NCI-H524 (cell line): ENCODE measurements at regions not wholly inside any gene's neighbourhood (a gene's known extent, or its start where the extent isn't known, plus 50 kb on each side); places are given as distances from the start of the nearest gene placed in this dataset.

ENCODE experiments used
- DNase-seq, 2 experiments: peaks; one replicate each; lab custom pipeline; 2025; lab: John Stamatoyannopoulos, UW

DNA sequence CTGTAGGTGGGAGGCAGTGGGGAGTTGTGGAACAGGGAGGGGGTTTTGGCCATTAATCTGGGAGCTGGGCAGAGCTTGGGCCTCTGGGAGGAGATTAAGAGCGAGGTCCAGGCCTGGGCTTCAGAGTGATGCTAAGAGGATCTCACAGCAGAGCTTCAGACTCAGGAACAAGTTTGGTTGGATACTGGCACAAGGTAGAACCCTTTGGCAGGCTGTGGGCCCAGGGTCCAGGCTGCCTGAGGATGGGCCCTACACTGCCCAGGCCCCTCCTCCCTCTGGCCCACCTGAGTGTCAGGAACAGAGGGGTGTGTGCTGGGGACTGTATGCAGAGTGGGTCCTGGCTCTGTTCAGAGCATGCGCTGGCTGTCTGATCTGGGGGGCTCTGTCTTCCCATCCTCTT lies 334.9 kb downstream of the CYP26B1 start:
- DNase-seq = no peak

DNA sequence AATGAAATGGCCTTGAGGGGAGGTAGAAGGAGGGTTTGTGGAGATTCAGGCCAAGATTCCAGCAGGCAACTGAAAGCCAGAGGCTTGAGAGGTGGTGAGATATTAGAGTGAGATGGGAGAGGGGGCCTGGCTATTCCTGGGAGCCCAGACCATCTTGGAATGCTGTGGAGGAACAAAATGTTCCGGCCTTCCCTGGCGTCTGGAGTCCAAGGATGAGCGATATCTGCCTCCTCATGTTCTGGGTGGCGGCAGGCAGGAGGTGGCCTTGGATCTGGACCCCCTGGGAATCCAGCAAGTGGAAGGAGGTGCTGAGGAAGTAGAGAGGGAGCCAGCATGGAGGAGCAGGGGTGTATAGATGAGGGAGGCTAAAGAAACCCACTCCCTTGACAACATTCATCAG lies 335.9 kb downstream of the CYP26B1 start:
- DNase-seq = no peak

DNA sequence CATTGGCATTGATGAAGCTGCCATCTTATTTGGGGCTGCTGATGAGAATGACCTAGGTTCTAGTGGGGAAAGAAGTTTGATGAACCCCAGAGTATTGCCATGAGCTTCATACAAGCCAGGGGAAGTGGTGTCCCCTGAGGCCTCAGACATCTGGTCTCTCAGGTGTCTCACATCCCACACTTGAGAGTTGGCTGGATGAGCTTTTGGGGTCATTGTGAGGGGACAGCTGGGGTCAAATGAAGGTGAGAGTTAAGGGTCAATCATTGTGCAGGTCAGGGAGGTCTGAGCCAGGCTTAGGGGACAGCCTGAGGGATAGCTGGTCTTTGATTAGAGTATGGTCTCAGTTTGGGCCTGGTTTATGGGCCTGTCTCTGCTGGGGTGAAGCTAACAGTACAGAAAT lies 336.5 kb downstream of the CYP26B1 start:
- no peak for DNase-seq

DNA sequence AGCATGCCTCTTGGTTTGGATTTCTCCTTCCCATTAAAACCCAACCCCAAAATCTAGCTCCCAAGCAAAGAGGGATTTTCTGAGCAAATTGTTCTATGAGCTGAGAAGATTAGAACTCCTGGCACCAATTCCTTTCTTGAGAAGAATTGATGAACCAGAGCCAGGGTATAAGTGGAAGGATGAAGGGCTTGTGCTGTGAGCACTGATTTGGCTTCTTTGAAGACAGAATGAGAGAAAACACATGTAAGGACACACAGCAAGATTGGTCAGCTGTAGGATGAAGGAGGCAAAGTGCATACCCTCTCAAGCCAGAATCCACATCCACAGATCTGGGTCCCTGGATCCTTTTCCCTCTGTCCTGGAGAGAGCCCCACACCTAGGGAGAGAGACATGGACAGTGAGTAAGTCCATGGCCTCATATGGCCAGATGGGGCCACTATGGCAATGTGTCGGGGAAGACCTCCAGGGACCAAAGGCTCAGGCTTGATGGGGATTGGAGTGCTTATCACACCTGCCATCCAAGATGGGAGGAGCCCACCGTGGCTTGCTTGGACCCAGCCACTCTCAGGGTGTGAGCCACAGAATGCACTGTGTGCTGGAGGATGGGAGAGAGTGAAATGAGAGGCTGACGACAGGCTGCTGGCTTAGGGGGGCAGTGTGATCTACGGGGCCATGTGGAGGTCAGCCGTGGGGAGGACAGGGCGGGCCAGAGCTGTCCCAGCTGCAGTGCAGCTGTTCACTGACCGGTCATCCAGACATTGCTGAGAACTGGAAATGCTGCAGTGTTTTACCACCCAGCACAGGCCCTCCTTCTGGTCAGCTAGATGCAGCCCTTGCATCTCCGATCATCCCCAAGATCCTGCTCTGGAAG lies 339.8 kb downstream of the CYP26B1 start:
- DNase-seq = peak in 1 of 2 experiments; percentile 13

DNA sequence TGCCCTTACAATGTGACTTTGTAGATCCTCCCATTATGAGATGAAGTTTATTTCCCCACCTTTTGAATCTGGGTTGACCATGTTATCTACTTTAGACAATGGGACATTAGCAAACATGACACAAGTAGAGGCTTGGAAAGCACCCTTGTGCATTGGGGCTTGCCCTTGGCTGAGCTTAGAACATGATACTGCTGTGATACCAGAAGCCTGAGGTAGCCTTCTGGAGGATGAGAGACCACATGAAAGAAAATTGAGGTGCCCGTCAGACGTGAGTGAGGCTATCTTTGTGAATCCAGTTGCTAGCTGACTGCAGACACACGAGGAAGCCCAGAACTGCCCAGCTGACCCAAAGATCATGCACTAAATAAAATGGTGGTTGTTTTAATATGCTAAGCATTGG lies 341.2 kb downstream of the CYP26B1 start:
- no peak for DNase-seq

DNA sequence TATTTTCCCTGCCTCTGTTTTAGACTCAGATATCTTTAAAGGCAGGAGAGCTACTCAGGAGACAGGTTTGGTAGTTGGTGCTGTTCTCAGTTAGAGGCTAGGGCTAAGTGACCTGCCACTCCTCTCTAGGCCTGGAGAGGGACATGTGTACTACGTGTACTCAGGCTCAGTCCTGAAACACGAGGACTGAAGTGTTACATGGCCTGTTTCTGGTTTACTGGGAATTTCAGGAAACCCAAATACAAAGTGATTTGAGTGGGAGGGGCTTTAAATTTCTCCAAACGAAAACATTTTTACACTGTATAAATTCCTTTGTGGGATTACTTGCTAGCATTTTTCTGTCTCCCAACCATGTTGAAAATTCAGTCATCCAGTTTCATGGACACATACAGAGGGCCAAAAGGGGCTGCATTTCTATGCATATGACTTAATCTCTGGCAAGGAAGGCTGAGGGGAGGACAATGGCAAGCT lies 343.3 kb downstream of the CYP26B1 start:
- no peak for DNase-seq

DNA sequence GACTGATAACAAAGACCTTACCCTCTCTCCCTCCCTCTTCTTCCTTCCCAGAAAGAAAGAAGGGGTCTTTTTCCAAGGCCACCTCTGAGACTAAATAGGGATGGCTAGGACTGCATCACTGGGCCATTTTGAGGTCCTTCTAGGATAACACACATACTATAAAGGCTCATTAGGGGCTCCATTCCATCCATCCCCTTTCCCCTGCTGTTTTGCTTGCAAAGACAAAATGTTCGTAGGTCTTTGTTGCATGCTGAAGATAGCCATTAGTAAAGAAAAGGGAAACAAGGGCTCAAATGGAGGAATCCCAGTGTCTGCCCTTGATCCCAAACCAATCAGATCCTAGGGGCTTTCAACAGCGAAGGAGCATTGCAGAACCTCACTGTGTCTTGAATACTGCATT lies 344.3 kb downstream of the CYP26B1 start:
- DNase-seq = no peak

DNA sequence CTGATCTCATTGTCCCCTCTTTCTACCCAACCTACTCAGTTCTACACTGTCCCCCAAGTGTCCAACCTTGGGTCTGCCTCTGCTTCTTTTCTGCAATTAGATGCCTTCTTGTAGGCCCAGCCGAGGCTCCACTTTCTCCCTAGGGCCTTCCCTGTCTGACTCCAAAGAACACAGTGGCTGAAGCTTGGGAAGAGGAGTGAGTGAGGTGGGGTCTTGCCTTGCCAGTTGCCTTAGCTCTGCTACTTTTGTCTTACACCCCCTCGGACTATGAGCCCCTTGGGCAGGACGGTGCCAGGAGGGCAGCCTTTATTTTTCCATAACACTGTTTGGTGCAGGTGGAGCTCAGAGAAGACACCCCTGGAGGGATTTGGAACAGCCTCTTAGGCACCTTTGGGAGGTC lies 345.1 kb downstream of the CYP26B1 start:
- no peak for DNase-seq

DNA sequence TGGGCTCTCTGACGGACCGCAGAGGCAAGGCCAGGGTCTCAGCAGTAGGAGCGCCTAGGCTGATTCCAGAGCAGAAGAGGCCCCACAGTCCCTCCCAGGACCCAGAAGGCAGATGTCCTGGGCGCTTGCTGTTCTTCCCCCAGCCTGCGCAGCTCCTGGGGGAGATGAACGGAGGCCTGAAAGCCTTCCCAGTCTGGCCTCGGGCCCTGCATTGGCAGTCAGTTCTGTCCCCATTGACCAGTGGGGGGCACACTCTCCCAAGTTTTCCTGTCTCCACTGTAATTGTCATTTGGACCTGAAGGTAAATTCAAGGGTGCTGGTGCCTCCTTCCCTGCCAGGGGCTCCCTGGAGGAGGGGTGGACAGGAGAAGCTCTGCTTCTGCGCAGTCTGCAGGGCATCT lies 345.7 kb downstream of the CYP26B1 start:
- peak; percentile 24 to 30 for DNase-seq

DNA sequence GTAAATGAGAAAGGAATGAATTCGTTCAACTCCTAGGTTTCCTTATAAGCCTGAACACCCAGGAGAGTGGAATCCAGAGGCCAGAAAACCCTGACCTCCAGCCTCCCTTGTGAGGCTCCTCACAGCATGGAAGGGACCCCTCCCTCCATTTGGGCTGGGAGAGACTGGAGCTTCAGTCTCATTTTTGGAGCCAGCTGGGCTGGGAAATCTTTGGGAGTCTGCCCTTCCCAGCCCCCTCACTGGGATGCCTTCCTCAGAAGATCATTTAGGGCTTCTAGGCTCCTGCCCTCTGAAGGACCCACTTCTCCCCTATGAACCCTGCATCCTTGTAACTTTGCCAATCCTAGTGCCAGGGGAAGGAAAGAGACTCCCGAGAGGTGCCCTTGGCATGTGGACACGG lies 346.1 kb downstream of the CYP26B1 start:
- no peak for DNase-seq

DNA sequence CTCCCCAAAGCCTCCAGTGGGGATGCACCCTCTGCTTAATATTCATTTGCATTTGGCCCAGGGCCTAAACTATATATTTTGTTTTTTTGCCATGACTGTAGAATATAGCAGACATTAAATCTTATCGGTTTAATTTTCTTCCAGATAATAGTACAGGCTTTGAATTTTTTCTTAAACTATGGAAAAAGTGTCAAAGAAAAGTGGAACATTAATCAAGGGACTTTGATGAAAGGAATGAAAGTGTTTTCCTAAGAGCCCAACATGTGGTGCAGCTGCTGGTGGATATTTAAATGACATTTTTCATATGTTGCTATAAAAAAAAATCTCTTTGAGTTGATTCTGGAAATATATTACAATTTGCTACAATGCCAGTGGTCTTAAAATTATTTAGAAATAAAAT lies 346.8 kb downstream of the CYP26B1 start:
- no peak for DNase-seq

DNA sequence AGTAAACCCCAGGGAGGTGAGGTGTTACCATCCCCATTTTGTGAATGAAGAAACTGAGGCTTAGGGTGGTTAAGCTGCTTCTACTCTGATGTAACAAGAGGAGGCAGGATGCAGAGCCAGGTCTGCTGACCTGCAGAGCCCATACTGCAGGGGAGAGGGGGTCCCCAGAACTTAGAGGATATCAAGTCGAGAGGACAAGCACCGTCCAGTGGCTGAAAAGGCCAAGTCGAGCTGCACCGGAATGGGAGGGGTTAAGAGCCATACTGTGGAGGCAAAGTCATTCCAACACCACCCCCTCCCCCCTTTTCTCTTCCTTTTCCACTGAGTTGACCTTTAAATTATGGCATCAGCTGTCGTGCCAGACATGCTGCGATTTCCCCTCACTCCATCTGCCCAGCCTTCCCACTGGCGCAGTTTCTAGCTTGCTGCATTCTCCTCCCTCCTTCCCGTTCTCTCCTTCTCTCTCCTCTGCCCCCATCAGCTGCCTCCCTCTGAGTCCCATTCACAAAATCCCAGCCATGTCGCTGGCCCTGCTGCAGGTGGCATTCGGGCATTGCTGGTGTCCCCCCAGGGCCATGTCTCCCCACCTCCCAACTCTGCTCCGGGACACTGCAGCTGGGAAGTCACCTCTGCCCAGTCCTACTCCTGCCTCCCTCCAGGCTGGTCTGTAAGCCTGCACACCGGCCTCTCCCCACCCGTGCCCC lies 346.9 kb downstream of the DYSF start:
- peak in 1 of 2 experiments; percentile 15 for DNase-seq

DNA sequence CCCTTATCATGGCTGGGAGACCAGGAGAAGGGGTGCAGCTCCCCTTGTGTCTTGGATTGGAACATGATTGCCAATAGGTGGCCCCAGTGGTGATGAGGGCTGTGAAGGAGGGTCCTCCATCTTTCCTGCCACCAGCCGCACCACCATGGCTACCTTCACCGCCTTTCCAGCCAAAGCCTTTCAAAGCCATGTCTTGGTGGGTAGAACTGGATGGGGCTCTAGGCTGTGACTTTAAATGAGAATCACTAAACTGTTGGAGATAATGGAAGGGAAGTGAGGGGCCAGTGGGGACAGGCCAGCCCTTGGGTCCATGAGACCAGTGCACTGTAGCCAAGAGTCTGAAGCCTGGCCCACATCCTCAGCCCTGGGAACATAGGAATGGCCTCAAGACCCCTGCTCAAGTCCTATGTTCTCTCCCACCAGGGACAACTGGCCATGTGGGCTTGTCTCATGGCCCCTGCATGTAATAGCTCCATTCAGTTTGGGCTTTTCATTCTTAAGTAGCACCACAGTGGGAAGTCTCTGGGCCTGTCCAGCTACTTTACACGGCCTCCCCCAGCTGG lies 345.7 kb downstream of the DYSF start:
- no peak for DNase-seq

DNA sequence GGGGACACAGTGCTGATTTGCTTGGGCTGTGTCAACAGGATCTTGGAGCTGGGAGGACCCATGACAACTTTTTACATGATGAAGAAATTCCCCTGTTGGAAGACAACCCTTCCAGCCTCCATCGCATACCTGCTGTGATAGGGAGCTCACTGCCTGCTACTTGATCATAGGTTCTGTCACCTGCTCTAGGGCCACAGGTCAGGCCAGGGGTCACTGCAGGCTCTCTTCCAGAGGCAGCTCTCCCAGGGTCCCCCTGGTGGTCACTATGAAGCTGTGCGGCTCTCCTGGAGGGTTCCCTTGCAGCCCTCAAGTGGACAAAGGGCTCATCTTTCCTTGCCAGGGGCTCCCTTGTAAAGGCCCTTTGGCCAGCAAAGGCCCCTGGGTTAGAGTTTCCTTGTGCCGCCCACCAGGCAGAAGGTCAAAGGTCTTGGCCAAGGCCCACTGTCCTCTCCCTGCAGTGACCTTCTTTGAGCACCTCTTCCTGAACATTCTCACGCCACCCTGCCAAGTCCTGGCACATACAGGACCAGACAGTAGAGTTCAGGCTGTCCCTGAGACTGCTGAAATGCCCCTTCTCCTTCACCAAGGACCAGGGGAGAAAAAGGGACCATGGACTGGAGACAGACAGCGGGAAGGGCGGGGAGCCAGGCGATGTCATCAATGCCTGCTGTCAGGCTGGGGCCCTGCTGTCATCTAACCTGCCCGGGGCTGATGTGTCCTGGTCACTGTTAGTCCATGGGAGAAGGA lies 345.1 kb downstream of the DYSF start:
- DNase-seq = peak in 1 of 2 experiments; percentile 13

DNA sequence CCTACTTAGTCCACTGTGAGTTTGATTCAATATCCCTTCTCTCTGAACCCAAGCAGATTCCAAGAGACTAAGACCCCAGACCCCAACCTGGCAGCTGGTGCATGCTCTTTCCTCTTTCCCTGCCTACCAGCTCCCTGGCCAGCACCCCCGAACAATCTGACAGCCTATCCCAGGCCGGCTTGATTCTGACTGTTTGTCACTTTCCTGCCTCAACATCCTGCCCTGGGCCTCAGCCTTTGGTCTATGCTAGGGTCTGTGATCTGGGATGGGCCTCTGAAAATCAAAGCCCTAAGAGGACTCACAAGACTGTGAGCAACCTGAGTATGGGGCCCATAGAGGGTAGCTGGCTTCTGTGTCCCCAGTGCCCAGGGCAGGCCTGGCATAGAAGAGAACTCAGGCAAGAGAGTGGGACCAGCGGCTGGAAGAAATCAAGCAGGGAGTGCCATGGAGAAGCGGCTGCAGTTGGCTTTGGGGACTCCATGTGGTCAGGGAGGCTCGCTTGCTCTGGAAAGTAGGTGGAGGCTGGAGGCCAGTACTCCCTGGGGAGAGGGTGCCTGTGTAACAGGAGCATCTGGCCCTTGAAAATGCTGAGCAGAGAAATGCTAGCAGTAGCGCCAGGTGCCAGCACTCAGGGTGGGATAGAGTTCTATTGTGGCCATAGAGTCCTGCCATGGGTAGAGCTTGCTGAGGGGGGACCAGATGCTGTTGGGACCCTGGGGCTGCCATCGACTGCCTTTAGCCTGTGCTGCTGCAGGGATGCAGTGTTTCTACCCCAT lies 343.9 kb downstream of the DYSF start:
- peak; percentile 42 to 83 for DNase-seq

DNA sequence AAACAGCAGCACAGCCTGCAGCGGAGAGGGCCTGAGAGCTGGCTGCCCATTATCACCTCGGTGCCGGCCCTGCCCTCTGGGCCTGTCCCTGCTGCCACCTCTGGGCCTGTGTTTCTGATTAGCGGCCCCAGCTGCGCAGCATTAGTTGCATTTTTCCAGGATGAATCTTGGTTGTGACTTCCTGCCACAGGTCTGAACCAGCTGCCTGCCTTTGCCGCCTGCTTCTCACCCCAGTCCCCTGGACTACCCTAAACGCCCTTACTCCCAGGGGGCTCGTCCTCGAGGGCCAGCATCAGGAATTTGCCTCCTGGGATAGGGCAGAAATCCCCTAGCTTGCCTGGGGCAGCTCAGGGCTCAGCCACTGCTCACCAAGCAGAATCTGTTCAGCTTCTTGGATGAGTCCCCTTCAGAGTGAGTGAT lies 342.8 kb downstream of the DYSF start:
- DNase-seq = no peak

DNA sequence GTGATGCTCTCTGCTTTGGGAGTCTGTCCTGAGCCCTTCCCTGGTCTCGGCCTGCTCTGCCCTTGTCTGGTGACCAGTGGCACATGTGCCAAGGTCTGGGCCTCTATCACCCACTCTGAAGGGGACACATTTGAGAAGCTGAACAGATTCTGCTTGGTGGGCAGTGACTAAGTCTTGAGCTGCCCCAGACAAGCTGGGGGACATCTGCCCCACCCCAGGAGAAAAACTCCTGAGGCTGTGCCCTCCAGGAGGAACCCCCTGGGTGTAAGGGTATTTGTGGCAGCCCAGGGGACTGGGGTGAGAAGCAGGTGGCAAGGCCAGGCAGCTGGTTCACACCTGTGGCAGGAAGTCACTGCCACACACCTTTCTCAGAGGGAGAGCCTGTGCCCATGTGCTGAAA lies 342.1 kb downstream of the DYSF start:
- DNase-seq = no peak

DNA sequence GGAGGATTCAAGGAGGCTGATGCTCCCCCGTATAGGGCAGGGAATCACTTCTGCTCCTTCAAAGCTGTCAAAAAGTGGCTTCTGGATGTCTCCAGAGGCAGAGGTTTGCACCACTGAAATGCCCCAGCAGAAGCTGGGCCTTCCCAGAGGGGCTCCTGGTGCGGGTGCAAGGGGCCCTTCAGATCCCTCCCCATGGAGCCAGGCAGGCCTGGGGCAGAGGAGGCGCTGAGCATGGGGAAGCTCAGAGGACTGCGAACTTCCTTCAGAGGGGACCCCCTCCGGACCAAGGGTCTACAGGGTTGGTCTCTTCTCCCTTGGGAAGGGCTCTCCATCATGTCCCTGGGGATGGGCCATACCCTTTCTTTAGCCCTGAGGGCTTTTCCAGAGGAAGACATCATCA lies 341.2 kb downstream of the DYSF start:
- DNase-seq = no peak

DNA sequence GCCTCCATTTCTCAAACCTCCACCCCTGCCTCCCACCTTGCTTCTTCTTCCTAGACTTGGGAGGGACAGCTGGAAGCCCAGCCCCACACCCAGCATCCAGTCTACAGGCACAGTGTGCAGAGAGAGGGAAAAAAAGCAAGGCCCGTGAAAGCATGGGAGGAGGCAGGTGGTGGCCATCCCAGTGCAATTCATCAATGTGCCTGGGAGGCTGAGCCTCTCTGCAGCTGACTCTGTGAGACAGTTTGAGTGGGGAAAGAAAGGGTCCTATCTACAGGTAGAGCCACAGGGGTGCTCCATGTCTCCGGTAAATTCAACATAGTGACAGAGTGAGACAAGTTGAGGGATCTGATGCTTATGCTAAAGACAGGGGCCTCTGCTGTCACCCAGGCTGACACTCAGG lies 340.6 kb downstream of the DYSF start:
- DNase-seq = no peak

DNA sequence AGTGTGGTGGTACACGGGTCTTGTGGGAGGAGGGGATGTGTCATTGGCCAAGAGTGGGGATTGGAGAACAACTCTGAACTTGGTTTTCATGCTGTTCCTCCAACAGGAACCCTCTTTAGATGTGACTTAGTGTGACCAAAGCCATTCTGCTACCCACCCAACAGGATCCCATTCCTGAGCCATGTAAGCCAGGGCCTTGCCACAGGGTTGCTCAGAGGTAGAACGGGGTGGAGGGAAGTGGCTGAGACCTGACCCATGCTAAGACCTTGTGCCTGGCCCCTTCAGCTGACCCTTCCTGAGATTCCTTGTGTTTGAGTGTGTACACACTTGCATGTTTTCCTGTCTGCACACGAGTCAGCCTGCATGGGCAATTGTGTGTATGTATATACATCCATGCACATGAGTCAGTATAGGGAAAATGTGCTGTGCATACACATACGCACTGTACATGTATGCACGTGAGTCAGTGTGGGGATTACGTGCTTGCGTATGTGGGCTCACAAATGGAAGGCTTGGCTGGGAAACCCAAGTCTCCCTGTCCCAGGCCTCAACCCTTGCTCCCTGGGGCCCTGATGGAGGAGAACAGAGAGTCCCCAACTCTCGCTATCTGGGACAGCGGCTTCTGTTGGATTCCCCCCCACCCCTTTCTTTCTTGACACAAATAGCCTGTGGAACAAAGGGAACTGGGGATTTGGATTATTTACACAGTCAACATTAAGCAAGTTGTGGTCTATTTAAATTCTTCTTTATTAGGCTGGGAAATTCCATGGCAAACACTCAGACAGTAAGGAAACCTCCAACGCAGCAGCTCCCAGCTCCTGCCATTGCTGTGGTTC lies 339.8 kb downstream of the DYSF start:
- no peak for DNase-seq
